ENCODE measurements at regions not wholly inside any gene's neighbourhood (a gene's known extent, or its start where the extent isn't known, plus 50 kb on each side); places are given as distances from the start of the nearest gene placed in this dataset.

GRCh38 chr5:59956130-59956783, 62.7 kb upstream of the PDE4D start:
- no peak for FAIRE-seq
- H3K4me1 ChIP-seq (ENCODE audit: control insufficient read depth, extremely low read depth, insufficient read depth, low read length): no peaks in the 10 kb centered on the region
- no peak overlapping the region for H3K4me3 ChIP-seq (replicated peaks in 1 of 3; ENCODE audit: insufficient read depth in 1 of 3, low read depth in 1 of 3, low read length in 3 of 3)
- dilution Hi-C loops (cut with MboI; ENCODE audit: extremely low pct_ligation_motif_present, low sequenced_read_pairs): no loop called here
- no peak overlapping the region for H2AFZ ChIP-seq (ENCODE audit: low read depth, low read length)
- H3K9me3 ChIP-seq (replicated peaks; ENCODE audit: control insufficient read depth, insufficient read depth, low read length): no peaks in the 10 kb centered on the region
- H3K27ac ChIP-seq (ENCODE audit: insufficient read depth, low read depth, low read length): no peak overlapping the region
- H3K36me3 ChIP-seq (ENCODE audit: control insufficient read depth in 2 of 2, extremely low read depth in 1 of 2, insufficient read depth in 2 of 2, low read length in 2 of 2): no peaks in the 10 kb centered on the region
- TF ChIP-seq CTCF (IDR thresholded peaks at IDR 0.05; ENCODE audit: extremely low read depth in 1 of 2, insufficient read depth in 1 of 2, low read depth in 1 of 2, low read length in 2 of 2) (no peak), MAX (IDR thresholded peaks at IDR 0.05; ENCODE audit: insufficient read depth, insufficient read length) (no peak), EZH2 (IDR thresholded peaks at IDR 0.05; ENCODE audit: borderline replicate concordance, low read depth, low read length, severe bottlenecking) (no peak), JUN (IDR thresholded peaks at IDR 0.05; ENCODE audit: borderline replicate concordance, insufficient read depth, insufficient read length, low read depth) (no peak), POLR2A (IDR thresholded peaks at IDR 0.05; ENCODE audit: low read depth, low read length) (no peak), FOS (IDR thresholded peaks at IDR 0.05; ENCODE audit: borderline replicate concordance, insufficient read depth, low read length) (no peak), POLR2AphosphoS5 (IDR thresholded peaks at IDR 0.05; ENCODE audit: insufficient read depth, low read depth, low read length) (no peak), MYC (IDR thresholded peaks at IDR 0.05; ENCODE audit: low read depth, low read length) (no peak)
- no peak overlapping the region for H3K4me2 ChIP-seq (ENCODE audit: insufficient read depth, low read length)
- peaks cover 0 to 3% of the 10 kb centered on the region in 2 experiments for H3K27me3 ChIP-seq (ENCODE audit: control insufficient read depth in 2 of 2, insufficient read depth in 2 of 2, low read length in 2 of 2)
- H3K9ac ChIP-seq (replicated peaks; ENCODE audit: extremely low read depth, insufficient read depth, low read length): no peak overlapping the region
- POLR2A ChIA-PET: no interaction called here
- no TSS peak for BruUV-seq (replicated peaks)
- CTCF ChIA-PET: no interaction called here
- DNase-seq (ENCODE audit: low read depth, low spot score): no peak
- no peaks in the 10 kb centered on the region for H3K9me1 ChIP-seq (replicated peaks; ENCODE audit: control insufficient read depth, extremely low read depth, insufficient read depth, low read length)
- intact Hi-C loops (cut with micrococcal nuclease): no loop called here
- H3K79me2 ChIP-seq (ENCODE audit: control insufficient read depth, insufficient read depth, low read length): no peaks in the 10 kb centered on the region
- no peaks in the 10 kb centered on the region for H4K20me1 ChIP-seq (replicated peaks; ENCODE audit: control insufficient read depth, extremely low read depth, insufficient read depth, low read length)

Measured in endothelial cell of umbilical vein (primary cell).